NCI-H1694 treated with DMSO at 0.1 percent for 48 hours (cell line): ENCODE measurements at regions not wholly inside any gene's neighbourhood (a gene's known extent, or its start where the extent isn't known, plus 50 kb on each side); places are given as distances from the start of the nearest gene placed in this dataset.
"Not testable (repeated sequence)": the region's sequence is repeated elsewhere in the genome, so short reads cannot be mapped to it uniquely, and the experiment has no call there.

Source experiments
- DNase-seq: peaks from one replicate; lab custom pipeline; 2025; lab: John Stamatoyannopoulos, UW

DNA sequence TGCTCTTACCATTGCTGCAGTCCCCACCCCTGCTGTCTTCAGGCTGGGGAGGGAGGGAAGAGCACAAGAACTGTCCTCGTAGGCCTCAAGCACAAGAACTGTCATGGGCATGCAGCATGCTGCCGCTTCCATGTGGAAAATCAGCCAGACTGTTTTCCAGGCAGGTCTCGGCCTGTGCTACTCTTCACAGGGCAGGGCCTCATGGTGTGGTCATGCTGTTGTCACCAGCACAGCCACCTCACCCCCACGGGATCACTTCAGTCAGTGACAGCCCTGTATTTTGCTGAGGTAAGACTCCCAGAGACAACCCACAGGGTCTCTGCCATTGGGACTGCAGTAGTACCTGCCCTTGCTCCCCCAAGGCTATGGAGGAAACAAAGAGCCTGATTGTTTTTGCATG lies 205.3 kb downstream of the NAP1L3 start:
- no peak for DNase-seq

DNA sequence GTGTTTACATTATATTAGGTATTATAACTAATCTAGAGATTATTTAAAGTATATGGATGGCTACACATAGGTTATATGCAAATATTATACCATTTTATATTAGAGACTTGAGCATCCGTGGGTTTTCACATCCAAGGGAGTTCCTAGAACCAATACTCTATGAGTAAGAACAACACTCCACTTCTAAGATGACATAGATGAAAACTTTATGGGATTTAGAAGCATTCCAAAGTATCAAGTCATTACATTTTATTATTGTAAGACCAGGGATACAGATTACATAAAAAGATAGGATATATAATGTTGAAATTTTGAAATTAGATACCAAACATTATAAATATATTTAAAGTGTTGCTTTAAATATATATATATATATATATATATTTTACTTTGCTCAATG lies 207.0 kb downstream of the NAP1L3 start:
- DNase-seq: no peak

DNA sequence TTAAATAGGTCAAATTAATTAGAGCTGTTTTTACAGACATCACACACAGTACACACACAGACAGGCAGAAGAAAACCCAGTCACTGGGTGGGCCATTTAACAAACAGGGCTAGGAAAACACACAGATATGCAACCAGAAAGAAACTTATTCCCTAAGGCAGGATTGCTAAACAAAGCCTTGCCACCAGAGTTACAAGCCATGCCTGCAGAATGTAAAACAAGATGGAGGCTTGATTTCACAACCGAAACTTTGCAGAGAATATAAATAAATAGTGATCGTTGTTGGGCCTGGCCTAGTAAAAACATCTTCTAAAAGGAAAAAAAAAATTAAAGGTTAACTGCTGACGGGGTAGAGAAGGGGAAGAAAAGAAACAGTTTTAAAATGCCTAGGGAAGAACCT lies 212.3 kb downstream of the NAP1L3 start:
- no peak for DNase-seq

DNA sequence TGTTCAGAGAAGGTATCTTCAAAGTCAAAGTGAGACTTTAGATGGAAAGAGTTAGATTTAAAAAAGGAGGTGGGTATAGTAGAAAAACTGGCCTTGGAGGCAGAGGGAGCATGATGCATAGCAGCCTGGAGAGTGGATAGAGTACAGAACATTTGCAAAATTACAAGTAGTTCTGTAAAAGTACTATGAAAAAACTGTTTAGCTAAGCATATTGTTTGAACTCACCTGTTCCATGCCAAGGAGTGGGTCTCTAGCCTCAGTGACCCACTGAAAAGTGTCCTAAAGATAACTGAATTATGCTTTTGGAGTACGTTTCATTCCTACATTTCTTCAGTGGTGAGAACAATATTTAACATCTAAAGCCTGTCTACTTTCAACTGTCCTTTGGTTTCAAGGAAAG lies 218.9 kb downstream of the NAP1L3 start:
- no peak for DNase-seq

DNA sequence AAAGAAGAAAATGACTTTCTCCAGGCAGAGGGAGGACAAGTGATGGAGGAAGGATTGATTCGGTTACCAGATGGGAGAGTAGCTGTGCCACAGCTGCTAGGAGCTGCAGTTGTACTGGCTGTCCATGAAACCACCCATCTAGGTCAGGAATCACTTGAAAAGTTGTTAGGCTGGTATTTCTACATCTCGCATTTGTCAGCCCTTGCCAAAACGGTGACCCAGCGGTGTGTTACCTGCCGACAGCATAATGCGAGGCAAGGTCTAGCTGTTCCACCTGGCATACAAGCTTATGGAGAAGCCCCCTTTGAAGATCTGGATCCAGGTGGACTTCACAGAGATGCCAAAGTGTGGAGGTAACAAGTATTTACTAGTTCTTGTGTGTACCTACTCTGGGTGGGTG lies 238.7 kb downstream of the NAP1L3 start:
- DNase-seq: not testable (repeated sequence)

DNA sequence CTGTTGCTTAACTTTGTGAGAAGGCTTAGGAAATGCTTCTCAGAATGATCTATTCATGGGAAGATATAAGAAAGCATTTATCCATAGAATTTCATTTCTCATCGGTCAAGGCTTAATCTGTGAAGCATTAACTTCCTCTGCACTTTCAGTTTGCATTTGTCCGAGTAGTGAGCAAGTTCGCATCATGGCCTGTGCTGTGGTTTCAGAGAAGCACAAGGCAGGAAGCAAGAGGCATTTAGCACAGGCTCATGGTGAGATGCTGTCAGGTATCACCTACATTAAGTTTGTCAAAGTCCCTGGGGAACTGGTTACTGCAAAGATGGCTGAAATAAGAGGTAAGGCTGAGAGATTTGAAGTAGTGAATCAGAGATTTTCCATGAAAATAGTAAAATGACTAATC lies 244.9 kb downstream of the NAP1L3 start:
- DNase-seq: no peak

DNA sequence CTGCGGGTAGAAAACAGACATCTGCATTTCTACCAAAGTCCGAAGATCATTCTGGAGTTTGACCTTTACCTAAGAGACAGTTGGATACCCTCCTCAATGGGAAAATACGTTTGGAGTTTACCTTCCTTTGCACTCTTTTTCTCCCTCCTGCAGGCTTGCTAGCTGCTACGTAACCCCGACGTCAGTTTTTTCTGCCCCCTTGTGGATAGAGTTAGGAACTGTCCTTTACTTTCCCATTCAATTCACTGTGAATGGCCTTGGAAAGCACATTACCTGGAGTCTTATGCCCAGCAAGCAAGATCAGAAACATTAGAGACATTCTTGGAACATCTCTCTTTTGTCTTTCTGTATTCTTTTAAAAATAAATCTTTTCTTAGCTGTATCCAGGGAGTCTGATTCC lies 250.7 kb downstream of the NAP1L3 start:
- DNase-seq: peak; percentile 20

DNA sequence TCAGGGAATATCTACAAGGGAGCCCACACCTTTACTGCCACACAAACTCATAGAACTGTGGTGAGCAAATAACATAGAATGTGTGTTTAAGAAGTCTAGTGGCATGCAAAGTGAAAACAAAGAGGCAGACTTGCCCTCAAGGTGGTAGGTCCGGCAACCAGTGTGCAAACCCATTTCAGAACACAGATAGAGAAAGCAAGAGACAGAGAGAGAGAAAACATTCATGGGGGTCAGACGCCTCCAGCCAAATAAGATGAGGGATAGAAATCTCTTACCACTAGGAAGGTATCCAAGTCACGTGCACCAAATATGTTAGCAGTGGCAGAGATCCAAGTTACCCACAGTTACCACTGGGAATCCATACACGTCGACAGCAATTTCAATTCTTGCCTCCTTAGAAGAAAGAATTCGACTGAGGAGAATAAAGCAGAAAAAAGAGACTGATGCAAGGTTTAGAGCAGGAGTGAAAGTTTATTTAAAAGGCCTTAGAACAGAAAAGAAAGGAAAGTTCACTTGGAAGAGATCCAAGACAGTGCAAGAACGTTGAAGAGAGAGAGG lies 252.8 kb downstream of the NAP1L3 start:
- no peak for DNase-seq

DNA sequence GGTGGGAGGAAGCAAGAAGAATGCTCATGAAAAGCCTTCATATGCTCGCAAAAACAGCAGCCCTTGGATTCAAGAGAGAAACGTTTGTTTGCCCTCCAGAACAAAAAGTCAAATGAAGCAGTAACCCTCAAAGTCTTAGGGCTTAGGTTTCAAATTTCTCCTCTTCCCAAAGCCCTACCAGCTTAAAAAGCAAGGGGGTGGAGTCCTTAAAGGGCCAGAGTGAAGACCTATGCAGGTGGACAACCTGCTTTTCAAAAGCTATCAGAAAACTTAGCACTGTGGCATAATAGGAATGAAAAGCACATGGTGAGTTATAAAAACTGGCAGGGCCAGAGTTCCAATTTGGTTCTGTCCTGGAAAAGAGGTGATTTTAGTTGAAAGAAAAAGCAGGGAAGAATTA lies 253.3 kb downstream of the NAP1L3 start:
- DNase-seq: no peak

DNA sequence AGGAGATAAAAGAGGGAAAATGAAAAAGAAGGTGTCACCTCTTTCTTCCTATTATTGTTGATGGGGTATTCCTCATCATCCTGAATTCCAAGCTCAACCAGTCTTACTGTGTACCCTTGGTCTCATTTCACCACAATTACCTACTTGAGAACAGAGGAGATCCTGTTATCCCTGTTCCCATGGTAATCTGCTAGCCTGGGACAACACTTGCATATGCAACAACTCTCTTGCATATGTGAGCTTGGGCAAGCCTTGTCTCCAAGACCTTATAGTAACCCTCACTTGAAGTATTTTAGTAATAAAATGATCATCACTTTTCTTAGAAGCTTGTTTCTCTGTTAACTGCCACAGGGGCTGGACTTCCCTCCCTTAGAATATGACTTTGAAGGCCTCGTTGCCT lies 253.7 kb downstream of the NAP1L3 start:
- DNase-seq: no peak

DNA sequence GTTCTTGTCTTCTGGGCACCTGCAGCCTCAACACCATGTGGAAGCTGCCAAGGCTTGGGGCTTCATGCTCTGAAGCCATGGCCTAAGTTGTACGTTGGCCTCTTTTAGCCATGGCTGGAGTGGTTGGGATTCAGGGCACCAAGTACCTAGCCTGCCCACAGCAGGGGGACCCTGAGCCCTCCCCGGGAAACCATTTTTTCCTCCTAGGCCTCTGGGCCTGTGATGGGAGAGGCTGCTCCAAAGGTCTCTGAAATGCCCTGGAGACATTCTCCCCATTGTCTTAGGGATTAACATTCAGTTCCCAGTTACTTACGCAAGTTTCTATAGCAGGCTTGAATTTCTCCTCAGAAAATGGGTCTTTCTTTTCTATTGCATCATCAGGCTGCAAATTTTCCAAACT lies 269.3 kb downstream of the NAP1L3 start:
- no peak for DNase-seq

DNA sequence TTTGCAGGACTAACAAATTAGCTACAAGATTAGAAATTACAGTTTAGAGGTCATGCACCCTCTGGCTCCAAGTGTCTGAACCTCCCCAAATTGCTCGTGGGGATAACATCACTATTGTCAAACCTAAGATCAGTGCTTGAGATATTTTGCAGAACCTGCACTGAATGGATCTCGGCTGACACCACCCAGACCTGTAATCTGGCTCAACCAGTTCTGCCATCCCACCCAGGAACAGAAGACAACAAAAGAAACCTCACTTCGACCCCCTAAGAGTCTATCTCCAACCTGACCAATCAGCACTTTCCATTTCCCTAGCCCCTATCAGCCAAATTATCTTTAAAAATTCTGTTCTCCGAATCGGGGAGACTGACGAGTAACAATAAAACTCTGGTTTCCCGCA lies 318.7 kb downstream of the NAP1L3 start:
- no peak for DNase-seq

DNA sequence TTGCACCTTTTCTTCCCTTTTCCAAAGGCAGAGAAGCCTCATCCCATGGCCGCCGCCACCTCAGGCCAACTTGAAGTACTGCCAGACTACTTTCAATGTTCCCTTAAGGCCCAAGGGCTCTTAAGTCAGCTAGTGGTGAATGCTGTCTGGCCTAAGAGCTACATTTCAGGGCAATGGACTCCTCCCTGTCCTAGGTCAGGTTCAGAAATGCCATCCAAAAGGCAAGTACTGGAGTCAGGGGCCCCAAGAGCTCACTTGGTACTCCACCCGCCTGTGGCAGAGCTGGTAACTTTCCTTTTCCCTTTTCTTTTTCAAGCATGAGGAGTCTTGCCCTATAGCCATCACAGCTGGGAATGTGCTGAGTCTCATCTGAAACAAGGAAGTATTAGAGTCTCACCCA lies 327.1 kb downstream of the NAP1L3 start:
- DNase-seq: no peak

DNA sequence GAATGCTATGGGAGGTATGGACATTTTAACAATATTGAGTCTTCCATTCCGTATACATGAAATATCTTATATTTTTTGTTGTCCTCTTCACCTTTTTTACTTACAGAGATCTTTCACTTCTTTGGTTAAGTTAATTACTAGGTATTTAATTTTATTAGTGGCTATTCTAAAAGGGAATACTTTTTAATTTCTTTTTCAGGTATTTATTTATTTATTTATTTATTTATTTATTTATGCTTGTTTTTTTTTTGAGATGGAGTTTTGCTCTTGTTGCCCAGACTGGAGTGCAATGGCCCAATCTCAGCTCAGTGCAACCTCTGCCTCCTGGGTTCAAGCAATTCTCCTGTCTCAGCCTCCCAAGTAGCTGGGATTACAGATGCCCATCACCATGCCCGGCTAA lies 329.1 kb downstream of the NAP1L3 start:
- DNase-seq: not testable (repeated sequence)

DNA sequence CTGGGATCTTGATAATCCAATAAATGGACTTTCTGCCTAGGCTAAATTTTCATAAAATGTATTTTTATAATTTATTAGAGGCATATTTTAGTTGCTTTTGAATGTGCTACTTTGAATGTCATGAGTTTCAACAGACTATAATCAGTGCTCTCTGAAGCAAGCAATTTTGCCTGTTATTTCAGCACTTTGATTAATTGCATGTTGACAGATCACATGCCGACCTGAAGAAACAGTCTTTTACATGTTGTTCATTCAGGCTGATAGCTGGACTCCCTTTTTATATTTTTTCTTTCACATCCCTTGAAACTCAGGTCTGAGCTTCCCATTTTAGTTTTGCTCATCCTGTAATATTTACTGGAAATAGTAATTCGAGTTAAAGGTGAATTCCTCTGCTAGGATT lies 341.0 kb downstream of the NAP1L3 start:
- DNase-seq: no peak

DNA sequence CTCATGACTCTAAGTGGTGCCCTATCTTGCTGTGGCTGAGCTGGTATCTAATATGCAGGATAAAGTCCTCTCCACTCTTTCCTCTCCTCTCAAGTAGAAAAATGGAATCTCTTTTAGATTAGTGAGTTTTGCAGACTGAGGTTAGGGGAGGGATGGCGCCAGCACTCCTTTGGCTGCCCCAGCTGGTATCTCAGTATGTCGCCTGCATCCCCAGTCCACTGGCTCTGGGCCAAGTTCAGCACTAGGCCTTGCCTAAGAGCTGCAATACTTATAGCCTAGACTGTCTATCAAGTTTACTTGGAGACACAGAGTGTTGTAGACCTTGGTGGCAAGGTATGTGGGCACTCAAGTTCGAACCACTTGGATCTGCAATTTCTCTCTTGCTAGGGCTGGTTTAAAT lies 351.3 kb downstream of the NAP1L3 start:
- DNase-seq: no peak

DNA sequence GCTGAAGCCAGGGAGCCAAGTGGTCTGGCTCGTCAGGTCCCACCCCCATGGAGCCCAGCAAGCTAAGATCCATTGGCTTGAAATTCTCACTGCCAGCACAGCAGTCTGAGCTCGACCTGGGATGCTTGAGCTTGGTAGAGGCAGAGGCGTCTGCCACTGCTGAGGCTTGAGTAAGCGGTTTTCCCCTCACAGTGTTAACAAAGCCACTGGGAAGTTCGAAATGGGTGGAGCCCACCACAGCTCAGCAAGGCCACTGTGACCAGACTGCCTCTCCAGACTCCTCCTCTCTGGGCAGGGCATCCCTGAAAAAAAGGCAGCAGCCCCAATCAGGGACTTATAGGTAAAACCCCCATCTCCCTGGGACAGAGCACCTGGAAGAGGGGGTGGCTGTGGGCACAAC lies 353.8 kb downstream of the NAP1L3 start:
- no peak for DNase-seq
